Glomerular visceral epithelial cell (primary cell): ENCODE measurements at regions not wholly inside any gene's neighbourhood (a gene's known extent, or its start where the extent isn't known, plus 50 kb on each side); places are given as distances from the start of the nearest gene placed in this dataset.
A peak's percentile ranks its signal among the peaks of the same experiment; 100 is the strongest.

Experiments
- DNase-seq: peaks from one replicate; pipeline ENCODE4 v3.0.0-alpha.2; 2016; ENCODE audit errors: extremely low spot score

GRCh38 chr1:182127656-182128055 is 66.1 kb upstream of the ZNF648 start:
- no peak for DNase-seq

- no peak for DNase-seq
Observed at GRCh38 chr1:182126272-182126800, 64.8 kb upstream of the ZNF648 start.

DNA sequence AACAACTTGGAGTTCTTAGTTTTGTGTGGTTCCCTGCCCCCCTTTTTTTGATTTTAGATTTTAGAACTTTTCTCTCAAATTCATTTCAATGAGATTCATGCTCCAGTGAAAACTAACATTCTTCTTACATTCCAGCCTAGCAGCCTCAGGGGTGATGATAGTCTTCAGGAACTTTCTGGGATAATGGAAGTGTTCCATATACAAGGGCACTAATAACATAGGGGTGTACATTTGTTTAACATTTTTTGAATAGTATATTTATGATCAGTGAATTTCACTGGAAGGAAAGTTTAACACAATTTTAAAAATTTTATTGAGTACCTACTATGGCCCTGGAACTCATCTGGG is 61.4 kb upstream of the ZNF648 start:
- DNase-seq: no peak

DNA sequence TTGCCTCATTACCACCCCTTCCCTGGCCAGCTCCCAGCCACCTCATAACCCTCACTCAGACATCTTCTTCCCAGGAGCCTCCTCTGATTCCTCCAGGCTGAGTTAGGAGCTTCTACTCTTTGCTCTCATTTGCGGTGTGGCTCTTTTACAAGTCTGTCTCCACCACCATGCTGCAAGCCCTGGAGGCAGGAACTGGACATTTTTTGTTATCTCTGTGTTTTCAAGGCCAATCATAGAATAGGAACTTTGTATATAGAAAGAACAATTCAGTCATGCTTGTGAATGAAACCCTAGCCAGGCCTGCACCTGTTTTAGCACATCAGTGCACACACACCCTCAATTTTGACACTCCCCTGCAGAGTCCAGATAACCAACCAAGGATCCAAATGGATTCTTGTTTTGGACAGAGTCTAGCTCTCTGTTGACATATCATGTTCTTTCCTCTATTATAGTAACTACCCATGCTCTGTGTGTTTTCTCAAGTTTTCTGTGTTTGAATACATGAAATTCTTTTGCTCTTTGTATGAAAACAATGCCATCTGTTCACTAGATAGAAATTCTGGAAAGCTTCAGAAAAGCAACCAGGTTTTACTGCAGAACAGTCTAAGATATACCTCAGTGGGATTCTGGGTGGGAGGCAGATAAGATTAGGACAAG is 60.9 kb upstream of the ZNF648 start:
- DNase-seq: no peak

DNA sequence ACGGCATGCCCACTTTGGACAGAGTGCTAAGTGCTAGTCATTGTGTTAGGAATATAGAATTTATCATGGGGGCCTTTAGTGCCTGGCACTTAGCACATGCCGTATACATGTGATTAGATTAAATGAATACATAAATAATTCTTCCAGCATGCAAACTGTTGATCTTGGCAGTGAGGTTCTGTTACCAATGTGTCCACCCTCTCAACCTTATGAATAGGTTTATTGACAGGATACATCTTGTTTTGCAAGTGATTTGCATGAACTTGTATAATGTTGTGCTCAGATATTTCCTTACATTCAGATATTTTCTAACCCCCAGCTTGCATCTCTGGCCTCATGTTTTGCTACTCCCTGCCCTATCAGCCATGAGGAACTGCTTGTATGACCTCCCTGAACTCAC is 60.3 kb upstream of the ZNF648 start:
- no peak for DNase-seq

- DNase-seq: peak; percentile 18
Observed at GRCh38 chr1:182120411-182121258, 59.1 kb upstream of the ZNF648 start.

- DNase-seq: no peak
Observed at GRCh38 chr1:182119631-182120030, 58.1 kb upstream of the ZNF648 start.

DNA sequence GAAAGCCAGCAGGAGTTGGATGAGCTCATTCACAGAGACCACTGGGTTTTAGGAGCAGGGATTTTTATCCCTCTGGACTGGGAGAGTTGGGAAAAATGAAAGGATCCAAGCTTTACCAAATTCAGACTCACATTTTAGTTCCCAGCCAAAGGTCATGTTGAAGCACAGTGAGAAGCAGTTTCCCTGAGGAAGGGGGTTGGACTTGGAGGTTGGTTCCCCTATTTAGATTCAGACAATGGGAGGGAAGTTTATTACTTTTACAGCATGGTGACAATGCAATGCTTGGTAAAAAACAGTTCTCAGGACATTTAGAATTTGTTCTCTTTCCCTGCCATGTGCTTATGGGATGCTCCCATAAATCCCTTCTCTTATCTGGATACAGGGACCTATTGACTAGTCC is 57.3 kb upstream of the ZNF648 start:
- DNase-seq: no peak

DNA sequence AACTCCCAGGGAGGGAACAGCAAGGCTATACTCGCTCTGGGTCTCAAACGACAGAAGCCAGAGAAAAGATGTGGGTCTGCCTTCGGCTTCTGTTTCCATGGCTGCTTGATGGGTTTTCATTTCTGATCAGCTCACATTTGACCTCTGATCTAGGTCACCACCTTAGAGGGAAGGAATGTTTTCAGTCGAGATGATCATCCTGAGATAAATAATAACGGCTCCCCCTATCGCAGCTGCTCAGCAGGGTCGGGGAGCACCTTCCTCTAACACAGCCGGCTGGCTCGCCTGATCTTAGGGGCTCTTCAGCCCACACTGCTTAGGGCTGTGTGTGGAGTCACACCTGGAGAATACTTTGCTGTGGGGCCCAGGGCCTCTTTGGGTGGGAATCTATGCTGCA is 53.1 kb upstream of the ZNF648 start:
- no peak for DNase-seq

DNA sequence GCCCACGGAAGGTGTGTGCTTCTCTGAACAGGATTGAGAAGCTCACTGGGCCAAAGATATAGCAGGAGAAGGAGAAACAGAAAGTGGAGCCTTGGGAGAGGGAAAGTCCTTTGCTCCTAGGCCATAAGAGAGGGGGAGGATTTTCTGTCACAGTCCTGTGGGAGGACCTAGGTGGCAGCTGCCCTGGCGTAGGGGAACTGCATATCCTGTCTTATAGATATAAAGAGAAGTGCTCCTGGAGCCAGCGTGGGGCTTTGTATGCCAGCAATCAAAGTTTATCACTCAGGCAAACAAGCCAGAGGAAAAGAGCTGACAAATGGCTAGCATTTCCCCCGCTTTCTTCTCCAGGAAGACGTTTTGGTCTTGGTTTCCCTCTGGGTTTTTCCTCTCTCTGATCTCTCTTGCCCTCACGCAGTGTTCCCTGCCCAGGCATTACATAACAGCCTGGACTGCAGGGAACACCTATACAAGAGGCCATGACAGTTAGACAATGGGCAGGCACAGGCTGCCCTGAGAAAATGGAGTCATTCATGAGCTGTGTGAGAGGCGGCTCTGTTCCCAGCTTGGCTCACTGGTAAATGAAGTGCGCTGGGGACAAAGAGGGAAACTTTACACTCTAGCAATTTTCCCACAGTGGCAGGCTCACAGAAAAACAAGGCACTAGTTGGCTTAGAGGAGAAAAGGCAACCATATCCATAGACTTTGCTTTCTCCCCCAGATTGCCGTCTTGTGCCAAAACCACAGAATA is 52.5 kb upstream of the ZNF648 start:
- DNase-seq: no peak

- DNase-seq: no peak
Observed at GRCh38 chr1:182111496-182111895, 50.0 kb upstream of the ZNF648 start.
